ENCODE measurements at regions not wholly inside any gene's neighbourhood (a gene's known extent, or its start where the extent isn't known, plus 50 kb on each side); places are given as distances from the start of the nearest gene placed in this dataset.
"Not testable (repeated sequence)": the region's sequence is repeated elsewhere in the genome, so short reads cannot be mapped to it uniquely, and the experiment has no call there.

DNA sequence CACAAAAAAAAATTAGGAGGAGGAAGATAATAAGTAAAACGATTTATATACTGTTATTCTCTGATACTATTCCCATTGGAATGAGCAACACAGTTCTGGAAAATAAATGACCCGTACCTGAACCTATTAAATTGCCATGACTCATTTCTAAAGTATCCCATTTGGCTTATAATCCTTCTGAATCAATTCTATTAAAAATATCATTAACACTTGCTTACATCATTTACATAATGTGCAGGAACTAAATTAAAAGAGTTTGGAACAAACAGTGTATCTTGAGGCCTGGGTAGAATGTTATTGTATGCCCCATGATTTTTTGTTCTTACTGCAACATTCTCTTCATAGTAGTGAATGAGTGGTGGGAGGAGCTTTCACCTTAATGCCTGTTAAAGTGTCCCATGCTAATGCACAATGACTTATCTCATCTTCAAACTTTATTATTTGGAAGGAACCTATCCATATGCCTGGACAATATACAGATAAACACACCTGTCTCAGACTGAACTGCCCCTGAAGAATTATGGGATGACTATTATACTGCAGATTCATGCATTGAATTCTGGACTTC lies 549.9 kb upstream of the ACVR2A start:
- DNase-seq (ENCODE audit: low read depth in 3 of 3), result no peak

DNA sequence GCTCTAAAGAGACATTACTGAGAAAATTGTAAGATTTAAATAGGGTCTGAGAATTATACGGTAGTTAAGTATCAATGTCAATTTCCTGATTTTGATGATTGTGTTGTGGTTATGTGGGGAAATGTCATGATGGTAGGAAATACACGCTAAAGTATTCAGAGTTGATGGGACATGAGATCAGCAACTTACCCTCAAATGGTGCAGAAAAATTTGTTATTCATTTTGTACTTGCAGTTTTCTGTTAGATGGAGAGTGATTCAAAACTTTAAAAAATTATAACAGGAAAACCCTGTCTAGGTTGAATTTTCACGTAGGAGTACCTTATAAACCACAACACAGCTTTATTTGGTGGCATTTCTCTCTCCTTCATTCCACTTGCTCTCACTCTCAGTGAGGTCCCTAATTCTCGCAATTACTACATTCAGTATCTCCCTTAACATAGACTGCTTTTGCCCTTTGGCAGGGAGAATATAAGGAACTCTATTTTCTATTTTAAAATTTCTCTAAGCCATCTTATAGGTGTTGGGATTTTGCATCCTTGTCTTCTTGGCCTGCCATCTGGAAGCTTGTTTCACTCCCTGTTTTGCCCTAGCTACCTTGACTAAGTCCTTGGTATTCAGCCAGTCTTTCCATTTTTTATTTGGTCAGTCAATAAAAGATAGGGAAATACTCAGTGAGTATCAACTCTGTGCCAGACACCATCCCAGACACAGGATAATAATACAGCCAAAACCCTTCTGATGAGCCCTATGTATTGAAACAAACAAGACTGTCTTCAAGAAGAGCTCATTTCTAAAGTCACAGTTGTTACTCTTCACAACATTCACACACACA lies 550.6 kb upstream of the ACVR2A start:
- no peak for DNase-seq (ENCODE audit: low read depth in 3 of 3)

DNA sequence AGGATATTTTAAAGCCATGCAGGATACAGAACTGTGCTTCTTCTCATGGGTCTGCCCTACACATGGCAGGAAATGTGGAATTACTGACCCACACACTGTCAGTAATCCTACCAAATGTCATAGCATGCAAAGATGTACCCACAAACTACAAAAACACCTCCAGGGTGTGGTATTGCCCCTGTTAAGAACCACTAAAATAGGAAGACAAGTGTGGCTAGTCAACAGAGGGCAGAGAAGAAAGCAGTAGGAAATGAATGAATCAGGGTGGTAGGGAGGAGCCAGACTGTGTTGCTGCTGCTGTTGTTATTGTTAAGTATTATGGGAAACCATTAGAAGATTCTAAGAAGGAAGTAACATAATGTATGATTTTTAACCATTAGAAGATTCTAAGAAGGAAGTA lies 556.7 kb upstream of the ACVR2A start:
- DNase-seq (ENCODE audit: low read depth in 3 of 3), result no peak

DNA sequence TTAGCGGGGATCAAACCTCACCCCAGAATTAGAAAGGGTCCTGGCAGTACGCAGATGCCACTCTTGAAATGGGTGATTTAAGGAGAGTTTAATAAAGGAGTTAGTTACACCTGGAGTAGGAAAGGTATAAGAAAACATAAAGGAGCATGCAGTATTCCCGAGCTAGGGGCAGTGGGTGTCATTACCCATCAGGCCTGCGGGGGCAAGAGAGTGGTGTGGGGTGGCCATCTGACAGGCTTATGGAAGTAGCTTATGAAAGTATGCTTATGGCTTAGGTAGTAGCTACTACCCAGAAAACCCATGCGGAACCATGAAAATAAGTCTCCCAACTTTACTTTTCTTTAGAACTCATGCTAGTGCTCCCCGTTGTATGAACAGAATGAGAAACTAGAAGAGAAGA lies 568.9 kb upstream of the ACVR2A start:
- no peak for DNase-seq (ENCODE audit: low read depth in 3 of 3)

DNA sequence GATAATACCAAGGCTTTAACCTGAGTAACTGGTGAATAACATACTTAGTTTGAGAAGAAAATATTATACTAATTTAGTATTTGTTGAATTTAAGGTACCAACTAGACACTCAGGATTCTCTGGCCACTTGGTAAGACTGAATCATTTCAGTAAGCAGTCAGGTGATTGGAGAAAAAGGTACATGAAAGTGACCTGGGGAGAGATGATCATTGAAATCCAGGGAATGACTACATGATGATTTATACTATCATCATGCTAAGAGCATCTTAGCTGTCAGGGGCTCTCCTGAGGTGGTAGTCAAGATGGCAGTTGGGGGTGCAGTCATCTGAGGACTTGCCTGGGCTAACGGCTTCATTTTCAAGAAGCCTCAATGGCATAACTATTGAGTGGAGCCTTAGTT lies 571.2 kb upstream of the ACVR2A start:
- no peak for DNase-seq (ENCODE audit: low read depth in 3 of 3)

DNA sequence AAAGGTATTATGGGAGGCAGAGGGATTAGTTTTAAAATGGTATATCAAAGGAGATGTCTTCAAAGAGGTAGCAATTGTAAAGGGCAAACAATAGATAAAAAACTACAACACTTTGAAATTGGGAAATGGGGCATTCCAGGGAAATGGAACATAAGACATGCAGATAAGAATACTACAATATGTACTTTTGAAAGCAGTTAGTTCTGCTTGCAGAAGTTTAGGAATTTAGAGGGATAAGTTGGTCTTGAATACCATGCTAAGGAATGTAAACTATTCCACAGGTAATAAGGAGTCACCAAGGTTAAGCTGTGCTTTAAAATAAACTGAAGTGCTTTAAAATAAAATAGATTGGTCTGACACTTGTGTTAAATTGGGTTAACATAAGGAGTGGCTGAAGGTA lies 571.7 kb upstream of the ACVR2A start:
- no peak for DNase-seq (ENCODE audit: low read depth in 3 of 3)

DNA sequence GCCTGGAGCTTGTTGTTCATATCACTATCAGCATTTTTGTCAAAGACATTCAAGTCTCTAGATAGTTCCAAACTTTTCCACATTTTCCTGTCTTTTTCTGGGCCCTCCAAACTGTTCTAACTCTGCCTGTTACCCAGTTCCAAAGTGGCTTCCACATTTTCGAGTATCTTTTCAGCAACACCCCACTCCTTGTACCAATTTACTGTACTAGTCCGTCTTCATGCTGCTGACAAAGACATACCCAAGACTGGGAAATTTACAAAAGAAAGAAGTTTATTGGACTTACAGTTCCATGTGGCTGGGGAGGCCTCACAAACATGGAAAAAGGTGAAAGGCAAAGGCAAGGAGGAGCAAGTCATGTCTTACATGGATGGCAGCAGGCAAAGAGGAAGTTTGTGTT lies 575.2 kb upstream of the ACVR2A start:
- DNase-seq (ENCODE audit: low read depth in 3 of 3), result not testable (repeated sequence)

DNA sequence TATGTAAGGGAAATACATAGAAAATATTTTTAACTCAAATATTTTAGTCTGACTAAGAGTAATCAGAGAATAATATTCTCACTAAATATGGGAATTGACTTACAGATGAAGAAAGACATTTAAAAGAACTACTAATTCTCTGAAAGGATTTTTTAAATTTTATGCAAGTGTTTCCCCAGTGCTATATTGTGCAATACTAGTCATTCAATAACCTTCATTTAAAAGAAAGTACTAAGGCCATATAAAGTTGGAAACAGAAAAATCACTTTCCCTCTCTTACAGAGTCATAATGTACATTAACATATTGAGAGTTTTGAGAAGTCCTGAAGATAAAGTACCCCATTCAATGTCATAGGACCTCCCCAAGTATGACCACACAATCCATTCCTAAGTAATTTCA lies 584.6 kb upstream of the ACVR2A start:
- DNase-seq (ENCODE audit: low read depth in 3 of 3), result no peak

DNA sequence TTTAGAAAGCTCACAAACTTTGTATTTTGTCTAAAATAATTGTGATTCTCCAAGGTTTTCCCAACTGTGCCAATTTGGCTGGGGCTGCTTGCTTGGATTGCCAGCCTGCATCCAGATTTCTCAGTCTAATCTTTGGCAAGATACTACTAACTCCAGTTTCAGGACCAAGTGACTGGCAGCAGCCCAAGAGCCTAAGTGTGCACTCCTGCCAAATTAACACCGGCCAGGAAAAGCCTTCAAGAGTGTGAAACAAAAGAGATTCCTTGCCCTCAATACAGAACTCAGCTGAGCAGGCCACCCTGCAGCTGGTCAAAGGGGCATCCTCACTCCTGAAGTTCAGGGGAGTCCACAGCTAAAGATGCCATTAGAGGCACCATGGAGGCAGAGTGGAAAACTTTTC lies 589.0 kb upstream of the ACVR2A start:
- DNase-seq (ENCODE audit: low read depth in 3 of 3), result no peak

DNA sequence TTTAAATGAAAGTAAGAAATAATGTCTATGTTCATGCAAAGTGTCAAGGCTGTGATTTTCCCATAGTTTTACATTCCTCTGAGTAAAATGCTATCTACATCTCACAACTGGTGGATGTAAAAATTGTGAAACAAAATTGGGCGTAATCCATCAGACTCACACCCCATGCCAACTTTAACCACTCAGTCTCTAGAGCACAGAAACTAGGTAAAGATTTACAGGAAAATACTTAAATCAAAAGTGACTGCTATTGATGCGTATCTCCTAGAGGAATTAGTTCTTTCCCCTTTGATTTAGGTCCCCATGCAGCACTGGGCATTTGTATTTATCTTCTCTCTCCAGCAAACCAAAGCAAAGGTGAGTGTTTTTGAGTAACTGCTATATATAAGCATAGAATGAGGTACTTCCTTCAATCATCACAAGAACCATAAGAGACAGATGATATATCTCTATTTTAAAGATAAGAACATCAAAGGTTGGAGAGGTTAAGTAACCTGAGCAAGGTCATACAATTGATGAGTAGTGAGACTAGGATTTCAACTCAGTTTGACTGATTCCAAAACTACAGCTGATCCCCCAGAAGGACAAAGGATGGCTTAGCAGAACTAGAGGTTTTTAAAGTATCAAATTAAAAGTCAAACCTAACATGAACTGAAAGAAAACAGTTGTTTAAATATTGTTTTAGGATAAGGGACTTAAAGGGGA lies 594.0 kb upstream of the ACVR2A start:
- no peak for DNase-seq (ENCODE audit: low read depth in 3 of 3)

DNA sequence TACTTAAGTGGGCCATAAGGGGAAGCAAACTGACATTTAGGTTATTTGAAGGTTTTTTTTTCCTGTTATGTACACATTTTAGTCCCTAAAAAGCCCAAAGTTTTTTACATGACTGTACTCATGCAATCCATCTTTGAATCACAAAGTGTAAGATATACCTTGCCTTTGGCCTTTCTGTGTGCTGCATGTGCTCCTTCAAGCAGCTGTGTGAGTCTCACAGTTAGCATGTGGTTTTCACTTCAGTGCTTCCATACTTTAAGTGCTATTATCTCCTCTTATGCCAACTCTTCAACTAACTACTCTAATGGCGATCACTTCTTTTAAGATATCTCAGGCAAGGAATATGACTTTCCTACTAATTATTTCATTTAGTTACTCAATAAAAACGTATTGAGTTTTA lies 597.1 kb upstream of the ACVR2A start:
- no peak for DNase-seq (ENCODE audit: low read depth in 3 of 3)

DNA sequence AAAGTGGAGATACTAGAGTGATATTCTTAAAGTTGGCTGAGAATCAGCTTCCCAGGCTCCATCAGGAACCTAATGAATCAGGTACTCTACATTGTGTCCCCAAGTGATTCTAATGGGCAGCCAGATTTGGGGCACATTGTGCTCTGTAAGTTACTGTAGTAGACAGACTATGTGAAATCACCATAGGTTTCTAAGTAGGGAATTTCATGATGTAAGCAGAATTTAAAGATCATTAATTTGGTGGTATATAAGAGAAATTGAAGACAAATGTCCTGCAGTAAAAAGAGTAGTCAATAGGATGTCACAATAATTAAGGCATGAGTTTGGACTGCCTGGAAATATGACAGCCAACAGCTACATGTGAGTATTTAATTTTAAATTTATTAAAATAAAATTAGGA lies 602.4 kb upstream of the ACVR2A start:
- DNase-seq (ENCODE audit: low read depth in 3 of 3), result no peak

DNA sequence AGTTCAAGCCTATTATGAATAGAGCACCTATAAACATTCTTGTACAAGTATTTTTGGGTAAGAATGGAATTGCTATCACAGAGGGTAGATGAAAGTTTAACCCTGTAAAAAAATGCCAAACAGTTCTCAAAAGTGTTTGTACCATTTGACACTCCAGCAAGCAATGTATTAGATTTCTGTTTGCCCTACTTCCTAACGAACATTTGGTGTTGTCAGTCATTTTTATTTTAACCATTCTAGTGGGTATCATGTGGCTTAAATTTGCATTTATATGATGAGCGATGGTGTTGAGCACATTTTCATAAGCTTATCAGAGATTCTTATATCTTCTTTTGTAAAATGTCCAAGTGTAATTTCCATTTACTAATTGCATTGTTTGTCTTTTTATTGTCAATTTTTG lies 608.2 kb upstream of the ACVR2A start:
- no peak for DNase-seq (ENCODE audit: low read depth in 3 of 3)

DNA sequence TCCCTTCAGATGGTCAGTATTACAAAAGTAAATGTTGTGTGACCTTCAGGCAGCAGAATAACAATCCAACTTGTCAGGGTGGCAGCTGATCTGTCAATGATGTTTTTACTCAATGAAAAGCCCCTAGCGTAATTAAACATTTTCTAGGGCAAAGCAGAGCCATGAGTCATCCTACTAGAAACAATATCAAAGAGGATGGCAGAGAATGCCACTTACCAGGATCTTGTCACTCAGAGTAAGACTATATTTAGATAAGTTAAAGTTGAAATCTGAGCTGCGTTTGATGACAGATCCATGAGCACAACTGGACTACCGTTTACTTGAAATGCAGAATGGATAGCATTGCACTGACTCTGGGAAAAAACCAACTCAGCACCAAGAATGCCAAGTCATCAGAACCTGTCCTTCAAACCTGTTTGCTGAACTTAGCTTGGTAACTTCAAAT lies 612.6 kb upstream of the ACVR2A start:
- DNase-seq (ENCODE audit: low read depth in 3 of 3), result no peak

DNA sequence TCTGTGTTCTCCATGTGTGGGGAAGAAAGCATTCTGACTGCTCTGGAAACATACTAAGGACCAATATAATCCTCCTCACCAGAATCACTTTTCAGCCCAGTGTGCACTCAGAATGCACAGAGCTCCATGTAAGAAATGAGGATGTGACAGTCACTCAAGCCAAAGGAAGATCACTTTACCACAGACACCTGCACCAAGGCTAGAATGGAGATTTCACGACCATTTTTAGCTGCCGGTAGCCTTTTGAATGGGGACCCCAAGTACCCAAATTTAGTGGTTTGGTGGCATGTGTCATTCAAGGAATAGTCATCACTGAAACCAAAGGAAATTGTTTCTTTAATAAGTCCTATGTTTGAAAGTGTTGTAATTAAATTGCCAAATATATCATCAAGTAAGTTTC lies 613.2 kb upstream of the ACVR2A start:
- no peak for DNase-seq (ENCODE audit: low read depth in 3 of 3)

DNA sequence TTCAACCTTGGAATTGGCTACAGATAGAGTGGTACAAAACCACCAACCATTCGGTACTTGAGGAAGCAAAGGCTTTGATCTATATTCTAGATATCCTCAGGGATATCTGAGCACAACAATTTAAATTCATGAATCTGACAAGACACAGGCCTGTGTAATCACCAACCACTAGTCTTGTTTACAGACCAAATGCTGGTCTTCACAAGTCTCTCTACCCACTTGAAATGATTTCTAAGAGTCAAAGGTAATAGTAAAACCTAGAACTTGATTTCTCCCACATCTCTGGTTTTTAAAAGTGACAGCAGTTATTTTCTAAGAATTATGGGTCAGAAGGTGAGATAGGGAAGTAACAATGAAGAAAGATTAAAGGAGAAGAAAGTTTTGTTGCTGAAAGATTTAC lies 613.7 kb upstream of the ACVR2A start:
- no peak for DNase-seq (ENCODE audit: low read depth in 3 of 3)

DNA sequence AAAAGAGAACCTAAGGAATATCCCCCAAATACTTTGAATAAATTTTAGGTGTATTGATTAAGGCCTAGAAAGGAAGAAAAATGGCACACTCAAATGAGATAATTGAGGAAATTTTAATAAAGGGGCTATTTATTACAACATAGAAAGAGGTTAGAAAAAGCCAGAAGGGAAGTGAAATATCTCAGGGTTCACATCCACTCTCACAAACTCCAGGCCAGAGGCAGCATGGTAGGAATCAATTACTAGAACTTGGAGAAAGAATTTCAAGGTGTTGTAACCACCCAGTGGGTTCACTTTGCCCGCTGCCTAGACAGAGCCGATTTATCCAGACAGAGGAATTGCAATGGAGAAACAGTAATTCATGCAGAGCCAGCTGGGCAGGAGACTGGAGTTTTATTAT lies 617.5 kb upstream of the ACVR2A start:
- DNase-seq (ENCODE audit: low read depth in 3 of 3), result no peak

DNA sequence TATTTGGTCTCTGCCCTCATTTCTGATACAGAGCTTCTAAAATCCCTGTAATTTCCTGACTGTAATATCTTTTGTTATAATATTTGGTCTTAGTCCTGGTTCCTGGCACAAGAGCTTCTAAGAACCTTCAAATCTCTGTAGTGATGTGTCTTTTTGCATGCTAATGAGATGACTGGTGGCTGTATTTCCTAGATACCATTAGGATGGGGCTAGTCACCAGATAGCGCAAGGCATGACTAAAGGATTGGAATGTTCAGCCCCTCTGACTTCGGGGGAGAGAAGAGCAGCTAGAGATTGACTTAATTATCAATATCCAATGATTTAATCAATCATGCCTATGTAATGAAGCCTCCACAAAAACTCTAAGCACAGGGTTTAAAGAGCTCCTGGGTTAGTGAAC lies 620.8 kb upstream of the ACVR2A start:
- no peak for DNase-seq (ENCODE audit: low read depth in 3 of 3)

DNA sequence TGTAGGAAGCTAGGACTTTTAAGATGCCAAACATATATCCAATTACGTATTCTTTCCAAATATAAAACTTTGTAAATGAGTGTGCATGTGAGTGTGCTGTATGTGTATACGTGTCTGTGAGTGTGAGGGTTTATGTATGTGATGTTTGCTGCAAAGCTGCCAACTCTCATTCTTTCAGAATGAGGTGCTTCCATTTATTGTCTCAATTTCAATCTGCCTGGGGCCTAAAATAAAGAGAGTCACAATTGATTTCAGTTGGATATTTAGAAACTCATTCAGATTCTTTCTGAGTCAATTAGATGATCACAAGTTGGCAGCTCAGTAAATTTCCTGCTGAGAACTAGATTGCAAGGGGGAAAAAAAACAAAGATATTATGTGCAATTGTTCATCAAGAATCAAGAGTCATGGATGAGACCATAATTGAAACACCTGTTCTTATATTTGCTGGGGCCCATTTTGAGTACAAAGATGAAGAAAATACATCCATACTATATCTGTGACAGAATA lies 621.2 kb upstream of the ACVR2A start:
- no peak for DNase-seq (ENCODE audit: low read depth in 3 of 3)

DNA sequence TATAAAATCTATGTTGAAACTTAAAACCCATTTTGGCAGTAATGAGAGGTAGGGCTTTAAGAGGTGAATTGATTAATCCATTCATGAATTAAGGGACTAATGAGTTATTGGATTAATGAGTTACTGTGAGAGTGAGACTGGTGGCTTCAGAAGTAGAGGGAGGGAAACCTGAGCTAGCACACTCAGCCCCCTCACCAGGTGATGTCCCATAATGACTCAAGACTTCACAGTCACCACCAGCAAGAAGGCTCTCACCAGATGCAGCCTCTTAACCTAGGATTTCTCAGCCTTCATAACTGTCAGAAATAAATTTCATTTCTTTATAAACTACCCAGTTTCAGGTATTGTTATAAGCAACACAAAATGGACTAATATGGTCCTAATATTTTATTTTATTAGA lies 621.7 kb upstream of the ACVR2A start:
- DNase-seq (ENCODE audit: low read depth in 3 of 3), result no peak

DNA sequence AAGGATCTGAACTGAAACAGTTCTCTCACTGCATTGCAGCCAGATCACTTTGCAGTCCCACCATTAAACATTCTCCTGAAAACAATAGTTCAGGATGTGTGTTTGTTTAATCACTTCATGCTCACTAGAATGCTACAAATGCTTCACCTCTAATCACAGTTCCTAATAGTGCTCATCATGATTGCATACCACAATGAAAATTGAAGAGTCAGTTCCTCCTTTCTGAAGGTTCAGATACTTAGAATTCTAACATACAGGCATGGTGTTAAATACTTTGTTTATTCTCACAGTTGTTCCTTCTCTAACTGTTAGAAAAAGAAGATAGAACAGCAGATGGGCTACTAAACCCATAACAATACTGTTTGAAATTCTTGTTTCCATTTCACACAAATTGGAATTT lies 622.3 kb upstream of the ACVR2A start:
- DNase-seq (ENCODE audit: low read depth in 3 of 3), result no peak

DNA sequence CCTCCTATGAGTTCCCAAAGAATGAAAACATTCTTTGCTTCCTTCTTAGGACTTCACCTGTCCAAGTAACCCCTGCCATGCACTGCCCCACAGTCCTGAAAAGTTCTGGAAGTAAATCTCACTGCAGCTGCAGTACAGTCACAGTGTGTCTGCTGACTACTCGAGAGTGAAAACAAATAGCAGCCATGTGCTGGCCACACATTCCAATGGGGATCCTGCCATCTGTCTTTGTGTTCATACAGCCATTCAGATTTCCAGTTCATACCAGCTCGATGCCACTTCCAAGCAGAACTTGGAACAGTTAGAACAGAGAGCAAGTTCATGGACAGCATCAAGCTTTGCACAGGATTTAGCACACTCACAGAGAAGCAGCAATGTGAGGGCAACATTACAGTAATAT lies 629.9 kb upstream of the ACVR2A start:
- DNase-seq (ENCODE audit: low read depth in 3 of 3), result no peak

DNA sequence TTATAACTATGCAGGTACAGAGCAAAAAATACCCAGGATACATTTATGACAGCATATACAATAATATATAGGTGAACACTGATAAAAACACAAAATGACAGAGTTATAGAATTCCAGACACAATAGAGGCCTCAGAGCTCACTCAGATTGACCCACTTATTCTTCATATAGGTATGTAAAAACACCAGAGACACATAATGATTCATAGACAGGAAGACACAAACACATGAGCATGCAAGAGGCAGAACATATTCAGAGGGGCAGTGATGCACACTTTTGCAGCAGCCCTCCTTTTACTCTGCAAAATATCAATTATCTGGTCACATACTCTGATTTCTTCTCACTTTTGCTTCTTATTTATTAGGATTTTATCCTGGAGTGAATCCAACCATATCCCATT lies 633.3 kb upstream of the ACVR2A start:
- no peak for DNase-seq (ENCODE audit: low read depth in 3 of 3)
